Vagina (tissue), 2 donors: ENCODE measurements at regions not wholly inside any gene's neighbourhood (a gene's known extent, or its start where the extent isn't known, plus 50 kb on each side); places are given as distances from the start of the nearest gene placed in this dataset.

Experiments used
- POLR2A ChIP-seq, 2 donors: fragments of 450-650 bp; IDR thresholded peaks; one replicate each; pipeline ENCODE4 v1.6.1; 2017; ENCODE audit warnings: antibody characterized with exemption in 2 of 2, mild to moderate bottlenecking in 2 of 2, moderate library complexity in 2 of 2
- TF ChIP-seq, protein P1 (sequence below), 3 experiments: fragments of 450-650 bp in 2 of 3; fragments of 200-600 bp in 1 of 3; sonication (generic) in 1 of 3; IDR thresholded peaks; one replicate each; pipeline ENCODE4 v1.5.1; 2017 to 2019; ENCODE audit warnings: antibody characterized with exemption in 3 of 3, mild to moderate bottlenecking in 2 of 3, moderate library complexity in 2 of 3

DNA sequence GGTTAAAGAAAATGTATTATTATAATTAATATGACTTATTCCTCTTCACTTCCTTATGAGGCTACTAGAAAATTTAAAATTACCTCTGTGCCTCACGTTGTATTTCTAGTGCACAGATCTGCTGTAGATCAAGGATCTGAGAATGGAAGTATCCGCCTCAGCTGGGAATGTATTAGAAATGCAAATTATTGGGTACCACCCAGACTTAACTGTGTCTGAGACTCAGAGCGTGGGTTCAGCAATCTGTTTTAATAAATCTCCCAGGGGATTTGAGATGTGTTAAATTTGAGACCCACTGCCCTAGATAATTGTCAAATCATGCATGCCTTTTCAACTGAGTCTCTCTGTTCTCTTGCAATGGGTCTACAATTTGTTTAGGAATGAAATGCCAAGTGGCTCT lies 658.0 kb upstream of the NOX3 start:
- TF ChIP-seq, protein P1, sequence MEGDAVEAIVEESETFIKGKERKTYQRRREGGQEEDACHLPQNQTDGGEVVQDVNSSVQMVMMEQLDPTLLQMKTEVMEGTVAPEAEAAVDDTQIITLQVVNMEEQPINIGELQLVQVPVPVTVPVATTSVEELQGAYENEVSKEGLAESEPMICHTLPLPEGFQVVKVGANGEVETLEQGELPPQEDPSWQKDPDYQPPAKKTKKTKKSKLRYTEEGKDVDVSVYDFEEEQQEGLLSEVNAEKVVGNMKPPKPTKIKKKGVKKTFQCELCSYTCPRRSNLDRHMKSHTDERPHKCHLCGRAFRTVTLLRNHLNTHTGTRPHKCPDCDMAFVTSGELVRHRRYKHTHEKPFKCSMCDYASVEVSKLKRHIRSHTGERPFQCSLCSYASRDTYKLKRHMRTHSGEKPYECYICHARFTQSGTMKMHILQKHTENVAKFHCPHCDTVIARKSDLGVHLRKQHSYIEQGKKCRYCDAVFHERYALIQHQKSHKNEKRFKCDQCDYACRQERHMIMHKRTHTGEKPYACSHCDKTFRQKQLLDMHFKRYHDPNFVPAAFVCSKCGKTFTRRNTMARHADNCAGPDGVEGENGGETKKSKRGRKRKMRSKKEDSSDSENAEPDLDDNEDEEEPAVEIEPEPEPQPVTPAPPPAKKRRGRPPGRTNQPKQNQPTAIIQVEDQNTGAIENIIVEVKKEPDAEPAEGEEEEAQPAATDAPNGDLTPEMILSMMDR (IDR thresholded peaks at IDR 0.05) = no peak
- TF ChIP-seq POLR2A (IDR thresholded peaks at IDR 0.05) = no peak
